ENCODE measurements at regions not wholly inside any gene's neighbourhood (a gene's known extent, or its start where the extent isn't known, plus 50 kb on each side); places are given as distances from the start of the nearest gene placed in this dataset.
"Not testable (repeated sequence)": the region's sequence is repeated elsewhere in the genome, so short reads cannot be mapped to it uniquely, and the experiment has no call there.

DNA sequence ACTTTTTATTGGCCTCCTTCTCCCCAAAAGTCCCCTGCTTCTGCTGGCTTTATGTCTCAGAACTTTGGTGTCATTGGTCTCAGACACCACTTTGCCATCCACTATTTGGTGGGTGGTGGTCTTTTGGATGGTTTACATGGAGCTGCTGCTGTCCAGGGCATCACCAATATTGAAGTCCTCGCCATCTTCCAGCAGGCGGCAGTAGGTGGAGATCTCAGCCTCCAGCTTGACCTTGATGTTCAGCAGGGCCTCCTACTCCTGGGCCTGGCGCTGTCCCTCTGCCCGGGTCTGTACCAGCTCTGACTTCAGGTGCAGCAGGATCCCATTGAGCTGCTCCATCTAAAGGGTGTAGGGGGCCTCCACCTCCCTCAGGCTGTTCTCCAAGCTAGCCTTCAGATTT is 148.4 kb upstream of the FOXA2 start:
- intact Hi-C loops (cut with micrococcal nuclease) = no loop called here

DNA sequence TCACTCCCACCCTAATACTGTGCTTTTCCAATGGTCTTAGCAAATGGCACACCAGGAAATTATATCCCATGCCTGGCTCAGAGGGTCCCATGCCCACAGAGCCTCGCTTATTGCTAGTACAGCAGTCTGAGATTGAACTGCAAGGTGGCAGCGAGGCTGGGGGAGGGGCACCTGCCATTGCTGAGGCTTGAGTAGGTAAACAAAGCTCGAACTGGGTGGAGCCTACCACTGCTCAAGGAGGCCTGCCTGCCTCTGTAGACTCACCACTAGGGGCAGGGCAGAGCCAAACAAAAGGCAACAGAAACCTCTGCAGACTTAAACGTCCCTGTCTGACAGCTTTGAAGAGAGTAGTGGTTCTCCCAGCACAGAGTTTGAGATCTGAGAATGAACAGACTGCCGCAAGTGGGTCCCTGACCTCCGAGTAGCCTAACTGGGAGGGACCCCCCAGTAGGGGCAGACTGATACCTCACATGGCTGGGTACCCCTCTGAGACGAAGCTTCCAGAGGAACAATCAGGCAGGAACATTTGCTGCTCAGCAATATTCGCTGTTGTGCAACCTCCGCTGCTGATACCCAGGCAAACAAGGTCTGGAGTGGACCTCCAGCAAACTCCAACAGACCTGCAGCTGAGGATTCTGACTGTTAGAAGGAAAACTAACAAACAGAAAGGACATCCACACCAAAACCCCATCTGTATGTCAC is 150.7 kb upstream of the FOXA2 start:
- intact Hi-C loops (cut with micrococcal nuclease) = not testable (repeated sequence)

DNA sequence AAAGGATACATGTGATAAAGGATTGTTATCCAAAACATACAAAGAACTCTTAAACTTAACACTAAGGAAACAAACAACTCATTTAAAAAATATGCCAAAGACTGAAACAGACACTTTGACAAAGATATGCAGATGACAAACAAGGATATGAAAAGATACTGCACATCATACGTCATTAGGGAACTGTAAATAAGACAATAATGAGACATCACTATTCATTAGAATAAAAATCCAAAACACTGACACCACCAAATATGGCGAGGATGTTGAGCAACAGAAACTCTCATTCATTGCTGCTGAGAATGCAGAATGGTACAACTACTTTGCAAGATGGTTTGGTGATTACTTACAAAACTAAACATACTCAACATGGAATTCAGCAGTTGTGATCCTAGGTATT is 156.5 kb upstream of the FOXA2 start:
- intact Hi-C loops (cut with micrococcal nuclease) = no loop called here

DNA sequence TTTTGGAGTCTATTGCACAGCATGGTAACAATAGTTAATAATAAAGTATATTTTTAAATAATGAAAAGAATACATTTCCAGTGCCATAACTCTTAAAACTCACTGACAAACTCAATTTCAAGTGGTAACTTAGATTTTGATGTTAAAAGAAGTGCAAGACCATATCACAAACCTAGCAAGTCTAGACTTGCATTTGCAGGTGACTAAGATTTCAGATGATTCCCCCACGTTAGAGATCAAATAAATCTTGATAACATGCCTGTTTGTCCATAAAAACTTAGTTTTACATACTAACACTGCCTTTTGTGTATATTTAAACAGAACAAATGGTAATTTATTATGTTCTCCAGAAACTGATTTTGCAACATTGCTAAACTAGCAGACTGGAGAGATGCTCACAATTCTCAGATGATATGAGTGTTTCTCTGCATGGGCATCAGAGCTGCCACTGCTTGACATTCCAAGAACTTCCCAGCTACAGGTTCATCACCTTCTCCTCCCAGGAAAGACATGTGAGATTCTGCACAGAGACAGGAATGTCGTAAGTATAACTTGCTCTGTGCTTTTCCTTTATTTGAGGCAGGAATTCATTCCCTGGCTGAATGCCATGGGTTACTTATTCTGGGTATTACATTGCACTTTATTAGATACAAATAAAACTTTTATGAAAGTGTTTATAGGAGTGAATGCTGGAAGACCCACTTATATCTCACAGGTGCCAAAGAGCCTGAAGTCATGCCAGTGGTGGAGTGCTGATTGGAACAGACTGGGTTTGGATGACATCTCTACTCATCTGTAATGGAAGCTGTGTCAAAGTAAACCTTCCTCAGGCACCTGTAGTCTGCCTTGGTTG is 160.2 kb upstream of the FOXA2 start:
- intact Hi-C loops (cut with micrococcal nuclease) = no loop called here

DNA sequence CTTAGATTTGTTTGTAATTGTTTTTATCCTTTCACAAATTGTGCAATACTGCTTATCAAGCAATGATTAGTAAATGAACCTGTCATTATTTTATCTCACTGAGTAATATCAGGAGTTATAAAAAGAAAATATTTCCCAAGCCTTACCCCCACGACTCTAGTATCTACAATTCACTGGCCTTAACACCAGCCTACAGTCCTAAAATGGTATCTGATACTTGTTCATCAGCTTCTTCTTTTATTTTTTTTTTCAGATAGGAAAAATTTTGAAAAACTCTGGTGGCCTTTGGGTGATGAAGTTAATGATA is 160.8 kb upstream of the FOXA2 start:
- intact Hi-C loops (cut with micrococcal nuclease) = no loop called here

DNA sequence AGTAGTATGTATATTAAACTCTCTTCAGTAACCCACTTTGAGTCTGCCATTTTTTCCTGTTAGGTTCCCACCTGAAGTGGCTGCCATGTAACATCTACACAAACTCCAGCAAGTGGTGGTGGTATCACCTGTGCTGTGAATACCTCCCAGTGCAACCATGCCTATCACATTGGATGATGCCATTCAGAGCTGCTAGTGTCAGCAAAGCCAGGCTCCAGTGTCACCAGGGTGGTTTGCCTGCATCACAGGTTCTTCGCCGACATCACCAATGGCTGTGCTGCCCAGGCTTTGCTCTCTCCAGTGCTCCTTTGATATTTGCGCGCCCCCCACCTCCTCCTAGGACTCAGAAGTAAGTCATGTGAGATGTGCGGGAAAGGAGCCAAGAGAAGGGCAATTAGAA is 162.6 kb upstream of the FOXA2 start:
- intact Hi-C loops (cut with micrococcal nuclease) = no loop called here

DNA sequence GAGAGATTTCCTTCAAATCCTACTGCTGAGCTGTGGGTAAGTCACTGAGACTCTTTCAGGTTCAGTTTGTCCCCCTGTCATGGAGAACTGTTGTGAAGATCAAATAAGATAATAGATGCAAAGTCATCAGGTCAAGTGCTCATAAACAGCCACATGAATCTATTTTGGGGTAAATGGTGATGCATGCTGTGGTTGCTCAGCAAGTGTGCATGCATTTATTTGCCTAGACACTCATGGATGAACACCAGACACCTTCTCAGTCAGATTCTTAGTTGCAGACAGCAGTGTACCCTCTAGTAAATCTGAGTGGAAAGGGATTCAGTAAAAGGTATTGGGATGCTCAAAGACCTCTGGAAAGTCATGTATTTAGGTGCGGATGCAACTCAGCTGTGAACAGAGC is 168.0 kb upstream of the FOXA2 start:
- intact Hi-C loops (cut with micrococcal nuclease) = no loop called here

DNA sequence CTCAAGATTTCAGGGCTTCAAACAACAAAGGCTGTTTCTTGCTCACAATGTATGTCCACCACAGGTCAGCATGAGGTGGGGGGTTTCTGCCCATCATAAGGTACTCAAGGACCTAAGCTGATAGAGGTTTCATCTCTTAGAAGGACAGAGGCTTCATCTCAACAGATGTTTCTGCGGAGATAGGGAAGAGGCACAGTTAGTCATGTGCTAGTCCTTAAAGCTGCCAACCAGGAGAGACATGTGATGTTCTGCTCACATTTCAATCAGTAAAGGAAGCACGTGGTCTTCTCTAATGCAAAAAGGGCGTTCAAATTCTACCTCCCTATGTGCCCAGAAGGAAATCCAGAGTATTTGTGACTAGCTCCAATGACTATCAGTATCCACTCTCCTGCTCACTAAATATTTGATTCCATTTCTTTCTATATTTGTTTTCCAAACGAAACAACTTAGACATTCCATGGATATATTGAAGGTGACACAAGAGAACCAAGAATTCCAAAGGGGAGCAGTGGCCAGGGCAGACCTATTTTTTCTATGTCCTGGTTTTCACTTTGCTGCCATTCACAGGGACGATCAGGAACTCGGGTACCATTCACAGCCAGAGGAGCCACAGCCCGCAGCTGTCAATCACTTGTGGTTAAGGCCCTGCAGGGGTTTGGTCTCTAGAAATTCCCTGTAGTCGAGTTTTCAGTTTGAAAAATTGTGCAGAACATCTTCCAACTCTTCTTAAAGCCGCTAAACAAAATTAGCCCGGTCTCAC is 173.2 kb upstream of the FOXA2 start:
- intact Hi-C loops (cut with micrococcal nuclease) = no loop called here

DNA sequence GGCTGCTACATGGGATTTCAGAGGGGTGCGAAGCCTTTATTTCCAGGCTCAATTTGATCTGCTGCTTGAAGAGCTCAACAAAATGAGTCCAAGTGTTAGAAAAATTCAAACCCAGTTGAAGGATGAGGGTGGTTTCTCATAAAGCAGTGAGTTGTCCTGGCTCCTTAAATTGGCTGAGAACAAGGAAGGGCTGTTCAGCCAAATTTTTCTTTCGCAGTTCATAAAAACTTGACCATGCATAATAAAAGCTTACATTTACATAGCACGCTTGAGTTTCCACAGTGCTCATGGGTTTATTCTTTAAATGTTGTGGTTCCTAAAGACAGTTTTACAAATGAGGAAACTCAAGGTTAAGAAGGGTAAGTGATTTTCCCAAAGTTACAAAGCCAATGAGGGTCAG is 174.4 kb upstream of the FOXA2 start:
- intact Hi-C loops (cut with micrococcal nuclease) = no loop called here

DNA sequence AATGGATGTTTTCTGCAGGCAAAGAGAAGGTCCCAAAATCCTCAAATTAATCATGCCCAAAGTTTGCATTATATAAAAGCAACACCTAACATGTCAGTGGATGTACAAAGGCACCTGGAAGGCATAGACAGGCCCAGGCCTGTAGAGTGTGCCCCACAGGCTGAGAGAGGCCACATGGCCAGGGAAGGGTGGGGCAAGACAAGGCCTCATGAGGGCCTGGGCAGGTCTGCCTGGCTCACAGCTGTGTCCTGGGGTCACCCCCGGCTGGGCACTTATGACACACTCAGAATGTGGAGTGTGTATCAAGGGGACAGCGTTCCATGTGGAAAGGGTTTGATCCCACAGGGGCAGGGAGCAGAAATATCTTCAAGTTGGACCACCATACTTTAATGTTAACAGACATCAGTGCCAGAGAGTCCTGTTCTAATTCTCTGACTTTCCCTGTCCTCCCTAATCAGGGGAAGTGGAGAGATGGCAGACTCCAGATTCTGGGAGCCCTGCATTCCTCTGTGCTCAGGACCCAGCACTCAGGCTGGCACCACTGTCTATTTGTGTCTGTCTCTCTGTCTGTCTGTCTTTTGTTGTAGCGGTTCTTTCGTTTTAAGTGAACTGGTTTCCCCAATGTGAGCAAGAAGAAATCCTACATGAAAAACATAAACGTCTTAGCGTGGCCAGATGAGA is 178.3 kb upstream of the FOXA2 start:
- intact Hi-C loops (cut with micrococcal nuclease) = no loop called here

DNA sequence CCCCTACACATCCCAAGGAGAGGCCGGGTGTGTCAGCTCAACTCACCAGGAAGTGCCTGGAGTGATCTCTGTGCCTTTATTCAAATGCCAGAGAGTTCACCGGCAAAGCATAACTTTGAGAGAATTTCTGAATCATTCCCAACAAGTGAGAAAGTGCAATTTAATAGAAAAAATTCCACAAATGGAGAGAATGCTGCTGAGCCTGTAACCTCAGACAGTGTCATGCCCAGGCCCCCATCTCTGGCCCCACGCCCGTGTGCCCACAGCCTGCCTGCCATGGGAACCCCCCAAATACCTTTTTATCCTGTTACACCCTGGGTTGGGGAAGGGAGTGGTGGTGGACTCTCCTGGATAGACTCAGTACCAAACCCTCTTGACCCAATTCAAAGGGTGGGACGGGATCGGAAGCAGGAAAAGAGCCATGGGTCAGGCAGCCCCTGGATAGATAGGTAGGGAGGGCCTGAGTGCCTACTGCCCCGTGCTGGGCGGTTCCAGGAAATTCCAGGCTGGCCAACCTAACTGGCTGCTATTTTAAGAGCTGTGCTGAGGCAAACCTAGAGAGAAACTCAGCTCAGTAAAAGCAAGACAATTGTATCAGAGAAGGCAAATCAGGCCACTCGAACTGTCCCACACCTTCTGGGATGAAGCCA is 179.0 kb upstream of the FOXA2 start:
- intact Hi-C loops (cut with micrococcal nuclease) = no loop called here

DNA sequence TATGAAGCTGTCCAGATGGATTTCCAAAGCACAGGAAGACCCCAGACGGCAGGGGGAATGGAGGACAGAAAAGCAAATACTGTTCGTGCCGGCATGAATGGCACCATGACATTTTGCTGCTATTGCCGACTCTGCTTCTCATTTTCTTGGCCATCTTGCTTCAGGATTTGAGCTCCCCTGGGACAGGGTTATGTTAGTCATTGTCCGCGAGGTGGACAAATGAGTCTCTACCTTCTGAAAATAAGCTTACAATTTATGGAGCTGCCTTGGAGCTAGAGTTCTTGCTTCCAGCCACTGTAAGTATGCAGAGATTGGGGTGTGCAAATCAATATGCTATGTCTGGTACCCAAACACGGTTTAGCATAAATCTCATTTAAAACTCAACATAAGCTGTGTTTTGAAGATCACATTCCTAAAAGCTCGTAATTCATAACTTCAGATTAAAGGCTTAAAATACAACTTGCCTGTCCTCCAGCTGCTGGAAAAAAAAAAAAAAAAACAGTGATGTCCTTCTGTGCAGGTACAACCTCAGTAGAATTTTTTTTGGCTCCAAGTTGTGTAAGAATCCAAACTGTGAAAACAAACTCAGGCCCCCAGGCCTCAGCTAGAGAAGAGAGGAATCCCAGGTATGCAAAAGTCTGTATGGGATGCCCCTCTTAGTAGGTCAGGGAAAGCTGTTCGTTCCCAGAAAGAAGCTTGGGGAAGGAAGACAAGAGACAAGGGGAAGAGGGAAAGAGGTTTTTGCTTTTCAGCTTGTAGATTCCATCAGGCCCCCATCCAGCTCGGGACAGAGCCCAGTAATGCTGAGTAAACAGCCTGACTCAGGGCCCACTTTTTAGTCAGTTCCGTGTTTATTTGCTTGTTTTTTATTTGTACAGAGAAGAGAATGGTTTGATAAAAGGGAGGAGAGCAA is 184.2 kb upstream of the FOXA2 start:
- intact Hi-C loops (cut with micrococcal nuclease) = no loop called here

DNA sequence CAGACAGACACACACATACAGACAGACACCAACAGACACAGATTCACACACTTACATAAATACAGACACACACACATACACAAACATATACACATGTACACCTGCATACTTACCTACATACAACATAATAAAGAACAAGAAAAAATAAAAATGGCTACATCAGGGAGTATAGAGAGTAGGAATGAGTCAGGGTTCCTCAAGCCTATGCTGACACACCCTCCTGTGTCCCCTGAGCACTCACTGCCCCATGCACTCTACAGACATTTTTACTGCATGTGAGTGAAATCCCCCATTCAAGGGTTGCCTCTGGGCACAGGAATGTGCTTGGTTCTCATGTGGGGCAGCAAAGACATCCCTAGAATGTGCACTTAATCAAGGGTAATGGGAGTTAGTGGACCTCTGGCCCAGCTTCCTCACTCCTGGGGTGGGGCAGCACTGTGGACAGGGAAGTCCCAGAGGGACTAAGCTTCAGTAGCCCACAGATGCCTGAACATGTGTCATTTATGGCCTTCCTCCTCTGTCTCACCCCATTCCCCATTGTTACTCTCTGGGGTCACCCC is 185.9 kb upstream of the FOXA2 start:
- intact Hi-C loops (cut with micrococcal nuclease) = no loop called here

DNA sequence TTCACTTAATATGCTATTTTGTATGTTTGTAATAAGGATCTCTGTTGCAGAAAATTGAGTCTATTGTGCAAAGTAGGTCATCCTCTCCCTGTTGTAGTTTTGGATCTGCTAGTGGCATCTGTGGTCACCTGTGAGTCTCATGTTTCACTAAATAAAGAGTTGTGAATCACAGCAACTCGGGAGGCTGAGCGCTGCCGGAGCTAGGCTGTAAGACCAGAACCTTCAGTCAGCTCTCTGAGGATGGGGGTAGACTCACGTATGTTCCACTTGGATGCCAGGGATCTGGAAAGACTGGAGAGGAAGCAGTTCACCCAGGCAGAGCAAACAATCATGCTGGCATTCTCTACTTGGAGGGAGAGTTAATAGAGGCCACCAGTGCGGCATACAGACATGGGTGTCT is 187.3 kb upstream of the FOXA2 start:
- intact Hi-C loops (cut with micrococcal nuclease) = no loop called here

DNA sequence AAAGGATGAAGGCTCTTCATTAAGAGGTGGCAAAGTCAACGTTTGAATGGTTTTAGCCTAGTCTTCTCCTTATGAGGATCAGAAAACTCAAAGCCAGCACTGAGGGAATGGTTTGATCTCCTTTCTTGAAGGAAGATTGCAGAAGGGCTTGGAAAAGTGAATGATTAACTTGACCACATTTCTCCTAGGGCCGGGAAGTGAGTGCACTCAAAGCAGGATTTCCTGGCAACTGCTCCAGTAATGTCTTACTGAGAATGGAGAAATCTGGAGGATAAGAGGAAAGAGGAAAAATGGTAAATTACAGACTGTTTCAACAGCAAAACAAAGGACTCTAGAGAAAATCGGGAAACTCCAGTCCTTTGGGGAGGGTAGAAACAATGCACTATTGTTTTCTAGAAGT is 189.0 kb upstream of the FOXA2 start:
- intact Hi-C loops (cut with micrococcal nuclease) = no loop called here

DNA sequence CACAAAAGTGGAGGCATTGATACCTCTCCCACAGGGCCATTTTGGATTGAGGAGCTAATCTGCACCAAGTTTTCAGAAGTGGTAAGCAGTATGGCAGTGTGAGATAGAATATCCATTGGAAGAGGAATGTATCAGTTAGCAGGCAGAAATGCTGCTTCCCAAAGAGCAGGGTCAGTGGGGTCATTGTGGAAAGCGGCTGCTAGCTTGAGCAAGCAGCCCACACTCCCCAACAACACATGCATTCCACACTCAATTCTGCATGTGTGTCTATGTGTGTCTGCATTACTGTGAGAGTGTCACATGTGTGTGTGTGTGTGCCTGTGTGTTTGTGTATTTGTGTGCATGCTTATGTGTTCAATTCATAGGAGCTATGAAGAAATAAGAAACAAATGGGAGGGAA is 190.9 kb upstream of the FOXA2 start:
- intact Hi-C loops (cut with micrococcal nuclease) = no loop called here

DNA sequence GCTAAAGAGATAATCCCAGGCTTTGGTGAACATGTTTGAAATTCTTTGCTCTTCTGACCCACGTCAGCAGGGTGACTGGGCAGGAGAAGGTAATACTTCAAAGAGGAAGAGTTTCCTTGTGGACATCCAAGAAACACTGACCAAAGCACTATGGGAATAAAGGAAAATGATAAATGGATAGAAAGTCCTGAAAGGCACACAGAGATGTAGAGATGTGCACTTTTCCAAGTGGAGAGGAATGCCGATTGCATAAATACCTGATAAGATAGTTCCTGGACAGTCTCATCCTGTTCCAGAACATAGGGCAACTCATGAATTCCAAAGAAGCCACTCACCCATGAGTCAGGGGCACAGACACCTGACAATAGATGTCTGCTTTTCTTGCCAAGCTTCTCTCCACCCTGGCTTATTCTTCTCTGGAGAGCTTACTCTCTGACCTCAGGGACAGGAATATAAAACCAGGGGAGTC is 191.3 kb upstream of the FOXA2 start:
- intact Hi-C loops (cut with micrococcal nuclease) = no loop called here

DNA sequence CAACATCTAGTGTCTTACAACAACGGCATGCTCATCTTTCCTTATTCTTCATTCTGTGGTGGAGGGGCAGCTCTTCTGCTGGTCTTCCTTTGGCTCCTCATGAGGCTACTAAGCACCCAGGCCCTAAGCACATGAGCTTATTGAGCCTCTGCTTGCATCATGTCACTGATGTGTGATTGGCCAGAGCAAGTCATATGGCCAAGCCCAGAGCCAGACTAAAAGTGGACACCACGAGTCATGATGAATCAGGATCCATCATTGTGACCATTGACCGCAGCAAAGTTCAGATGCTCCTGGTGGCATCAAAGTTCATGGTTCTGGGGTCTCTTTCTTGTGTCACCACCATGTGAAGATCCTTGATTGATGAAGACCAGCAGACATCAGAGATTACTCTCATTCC is 192.0 kb upstream of the FOXA2 start:
- intact Hi-C loops (cut with micrococcal nuclease) = no loop called here

DNA sequence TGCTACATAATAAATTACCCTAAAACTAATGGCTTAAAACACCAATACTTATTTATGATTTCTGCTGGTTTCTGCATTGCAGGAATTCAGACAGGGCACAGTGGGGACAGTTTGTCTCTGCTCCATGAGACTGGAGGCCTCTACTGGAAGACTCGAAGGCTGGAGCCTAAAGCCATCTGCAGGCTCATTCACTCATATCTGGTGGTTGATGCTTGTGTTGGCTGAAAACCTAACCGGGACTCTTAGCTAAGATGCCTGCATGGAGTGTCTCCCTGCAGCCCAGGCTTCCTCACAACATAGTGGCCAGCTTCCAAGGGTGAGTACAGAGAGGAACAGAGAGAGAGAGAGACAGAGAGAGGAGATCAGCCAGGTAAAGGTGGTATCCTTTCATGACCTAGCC is 195.5 kb upstream of the FOXA2 start:
- intact Hi-C loops (cut with micrococcal nuclease) = no loop called here

DNA sequence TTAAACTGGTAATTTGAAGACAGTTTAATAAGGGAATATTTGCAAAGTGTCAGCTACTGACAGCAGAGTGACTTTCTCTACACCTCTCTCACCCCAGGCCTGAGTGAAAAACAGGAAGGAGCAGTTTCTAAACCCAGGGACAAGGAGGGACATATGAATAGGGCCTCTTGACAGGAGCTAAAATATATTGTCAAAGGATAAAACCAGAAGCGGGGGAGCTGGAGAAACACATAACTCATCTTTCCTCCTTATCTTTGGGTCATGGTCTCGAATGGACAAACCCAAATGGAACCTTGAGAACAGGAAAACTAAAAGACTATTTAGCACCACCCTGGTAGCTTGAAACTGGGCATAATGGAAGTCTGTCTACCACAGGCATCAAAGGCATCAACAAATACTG is 197.5 kb upstream of the FOXA2 start:
- intact Hi-C loops (cut with micrococcal nuclease) = no loop called here

Measured in T-helper 1 cell treated with Interleukin-12 subunit alpha and Interleukin-12 subunit beta and Interleukin-4 antibody, amounts not matched to agents 30 ng/mL and 1 ng/mL, for 36 hours (primary cell).